Cerebellar cortex (tissue), 1 donor: ENCODE measurements at regions not wholly inside any gene's neighbourhood (a gene's known extent, or its start where the extent isn't known, plus 50 kb on each side); places are given as distances from the start of the nearest gene placed in this dataset.
"Not testable (repeated sequence)": the region's sequence is repeated elsewhere in the genome, so short reads cannot be mapped to it uniquely, and the experiment has no call there.

Source experiments
- DNase-seq: peaks from one replicate; pipeline ENCODE4 v3.0.0-alpha.2; 2015; ENCODE audit warnings: low spot score

DNA sequence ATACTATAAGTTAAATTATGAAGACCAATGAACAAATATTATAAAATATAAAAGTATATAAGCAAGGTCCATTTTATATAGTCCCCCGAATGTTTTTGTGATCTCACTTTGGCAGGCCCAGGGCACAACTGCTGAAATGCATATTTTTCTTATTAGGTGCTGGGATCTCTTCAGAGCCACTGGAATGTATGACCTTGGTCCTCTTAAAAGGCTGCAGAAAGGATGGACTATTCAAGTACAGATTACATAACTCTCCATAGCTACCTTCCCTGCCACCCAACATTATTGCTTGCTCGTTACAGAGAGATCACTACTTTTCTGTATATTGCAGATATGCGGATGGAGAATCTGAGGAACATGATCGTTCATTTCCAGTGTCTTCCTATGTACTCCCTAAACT, 925.6 kb upstream of the CELF4 start:
- DNase-seq, result no peak

DNA sequence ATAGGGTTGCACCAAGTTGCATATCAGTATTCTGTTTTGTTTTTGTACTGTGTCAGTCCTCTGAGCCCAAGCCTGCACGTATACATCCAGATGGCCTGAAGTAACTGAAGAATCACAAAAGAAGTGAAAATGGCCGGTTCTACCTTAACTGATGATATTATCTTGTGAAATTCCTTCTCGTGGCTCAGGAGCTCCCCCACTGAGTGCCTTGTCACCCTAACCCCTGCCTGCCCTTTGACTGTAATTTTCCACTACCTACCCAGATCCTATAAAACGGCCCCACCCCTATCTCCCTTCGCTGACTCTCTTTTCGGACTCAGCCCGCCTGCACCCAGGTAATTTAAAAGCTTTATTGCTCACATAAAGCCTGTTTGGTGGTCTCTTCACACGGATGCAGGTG, 924.1 kb upstream of the CELF4 start:
- DNase-seq, result not testable (repeated sequence)

DNA sequence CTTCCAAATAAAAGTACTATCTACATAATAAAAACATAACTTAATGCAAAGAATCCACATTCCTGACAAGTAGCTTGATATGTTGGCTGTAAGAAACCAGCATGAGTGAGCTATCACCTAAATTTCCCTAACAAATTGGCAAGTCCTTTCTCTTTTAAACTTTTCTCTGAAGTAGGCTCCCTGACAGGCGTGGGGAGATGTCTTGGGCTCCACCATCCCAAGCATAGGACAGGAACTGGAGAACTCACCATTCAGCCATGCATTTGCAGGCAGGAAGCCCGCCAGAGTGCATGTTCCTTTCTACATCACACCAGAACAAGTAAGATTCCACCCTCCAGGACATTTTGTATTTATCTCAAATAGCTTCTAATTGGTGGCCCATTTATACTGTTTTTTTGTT, 921.9 kb upstream of the CELF4 start:
- no peak for DNase-seq

DNA sequence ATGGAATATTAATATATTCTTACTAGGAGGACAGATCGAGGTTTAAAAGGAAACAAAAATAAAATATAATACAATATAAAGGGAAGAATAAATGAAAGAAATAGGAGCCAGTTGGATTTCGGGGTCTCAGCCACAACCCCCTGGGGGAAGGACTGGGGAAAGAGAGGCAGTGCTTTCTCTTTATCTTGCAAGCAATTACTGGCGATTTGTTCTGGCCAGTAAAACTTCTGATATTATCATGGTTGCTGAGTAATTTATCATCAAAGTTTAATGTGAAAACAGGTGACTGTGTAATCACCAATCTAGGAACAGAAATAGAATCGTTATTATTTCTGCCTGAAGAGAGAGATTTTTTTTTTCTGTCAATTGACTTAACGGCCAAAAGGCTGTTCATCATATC, 917.7 kb upstream of the CELF4 start:
- DNase-seq, result no peak

DNA sequence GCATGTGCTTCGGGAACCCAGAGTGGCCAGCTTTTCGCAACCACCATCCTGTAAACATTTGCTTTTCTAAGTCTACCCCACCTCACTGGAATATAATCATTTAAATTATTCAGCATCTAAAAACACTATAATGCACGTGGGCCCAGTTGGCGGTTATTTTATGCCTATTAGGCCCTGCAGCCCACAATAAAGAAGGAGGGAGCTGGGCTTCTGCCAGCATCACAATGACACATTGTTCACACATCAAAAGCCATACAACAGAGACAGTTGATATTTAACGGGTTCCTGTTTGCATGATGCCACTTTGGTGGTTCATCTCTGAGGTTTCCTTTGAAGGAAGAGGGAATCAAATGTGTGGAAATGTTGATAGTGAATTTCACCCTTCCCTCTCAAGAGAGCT, 916.0 kb upstream of the CELF4 start:
- DNase-seq, result no peak

DNA sequence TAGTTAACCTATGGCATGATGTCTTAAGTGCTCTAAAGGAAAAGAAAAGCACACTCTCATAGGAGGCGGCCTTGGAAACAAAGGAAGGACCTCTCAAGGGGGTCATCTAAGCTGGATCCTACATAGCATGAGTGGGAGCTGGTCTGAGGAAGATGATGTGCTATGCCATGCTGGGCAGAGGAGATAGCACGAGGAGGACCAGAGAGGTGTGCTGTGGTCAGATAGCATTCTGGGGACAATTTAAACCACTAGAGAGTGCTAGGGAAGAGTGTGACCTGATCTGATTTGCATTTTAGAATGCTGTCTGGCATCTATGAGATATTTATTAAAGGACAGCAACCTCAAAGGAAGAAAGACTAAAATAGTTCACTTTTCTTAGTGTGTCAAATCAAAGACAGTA, 910.1 kb upstream of the CELF4 start:
- DNase-seq, result no peak

DNA sequence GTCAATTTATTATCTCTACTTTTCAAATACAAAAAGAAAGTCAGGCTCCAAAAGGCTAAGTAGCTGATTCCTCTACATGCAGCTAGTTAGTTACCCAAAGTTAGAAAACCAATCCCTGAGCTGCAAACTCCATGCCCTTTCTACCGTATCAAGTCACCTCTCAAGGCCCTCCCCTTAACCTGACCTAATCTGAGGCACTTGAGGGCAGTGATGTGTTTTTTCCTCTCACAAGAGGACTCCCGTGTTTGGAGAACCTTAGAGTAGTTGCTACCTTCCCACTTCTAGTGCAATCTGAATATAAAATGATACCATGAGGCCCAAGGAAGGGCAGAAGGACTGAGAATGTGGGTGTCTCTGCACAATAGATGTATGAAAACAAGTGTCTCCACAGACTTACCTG, 907.9 kb upstream of the CELF4 start:
- DNase-seq, result no peak

DNA sequence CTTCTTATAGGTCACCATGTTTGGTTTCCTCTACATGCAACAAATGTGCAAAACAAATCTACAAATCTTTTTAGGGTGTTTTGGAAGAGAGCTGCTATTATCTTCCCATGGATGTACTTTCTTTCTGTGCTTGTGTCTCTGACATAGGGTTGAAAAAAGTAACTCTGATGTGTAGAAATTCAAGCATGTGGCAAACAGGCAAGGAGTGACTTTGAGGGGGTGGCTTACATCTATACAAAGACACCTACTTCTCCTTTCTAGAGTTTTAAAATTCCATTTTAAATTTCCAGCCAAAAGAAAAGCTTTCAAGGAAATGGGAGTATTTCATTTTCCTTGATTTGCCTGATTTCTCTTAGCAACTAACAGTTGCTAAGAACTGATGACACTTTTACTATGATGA, 904.8 kb upstream of the CELF4 start:
- DNase-seq, result no peak

DNA sequence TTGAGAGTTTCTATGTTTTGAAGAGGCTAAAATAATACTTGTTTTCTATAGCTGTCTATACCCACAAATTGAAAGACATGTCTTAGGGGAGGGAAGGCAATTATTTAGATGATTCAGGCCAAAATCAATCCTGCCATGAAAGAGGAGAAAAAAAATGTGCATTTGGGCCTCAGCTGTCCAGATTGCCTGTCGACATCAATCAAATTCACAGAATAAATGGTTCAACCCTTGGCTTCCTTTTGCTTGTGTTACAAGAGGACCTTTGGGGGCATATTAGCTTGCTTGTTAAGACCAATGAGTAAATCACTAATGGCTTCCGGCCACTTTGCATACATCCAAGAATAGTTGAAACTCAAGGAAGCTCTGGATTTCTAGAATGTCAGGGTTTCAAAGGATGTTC, 900.8 kb upstream of the CELF4 start:
- no peak for DNase-seq

DNA sequence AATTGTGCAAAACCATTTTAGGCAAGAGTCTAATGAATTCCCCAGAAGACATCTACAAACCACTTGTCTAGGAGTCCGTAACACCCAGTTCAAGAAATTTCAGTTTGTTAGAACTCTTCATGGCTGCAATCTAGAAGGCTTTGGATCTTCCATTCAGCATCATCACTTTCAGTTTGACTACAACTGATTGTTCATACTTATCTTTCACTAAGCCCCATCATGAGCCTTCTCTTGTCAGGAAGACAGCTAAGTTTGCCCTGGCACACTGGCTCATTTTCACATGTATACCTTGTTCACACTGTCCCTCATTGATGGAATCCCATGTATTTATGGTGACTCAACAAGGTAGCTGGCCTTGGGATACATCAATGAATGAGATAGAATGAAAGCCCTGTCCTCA, 898.4 kb upstream of the CELF4 start:
- no peak for DNase-seq

DNA sequence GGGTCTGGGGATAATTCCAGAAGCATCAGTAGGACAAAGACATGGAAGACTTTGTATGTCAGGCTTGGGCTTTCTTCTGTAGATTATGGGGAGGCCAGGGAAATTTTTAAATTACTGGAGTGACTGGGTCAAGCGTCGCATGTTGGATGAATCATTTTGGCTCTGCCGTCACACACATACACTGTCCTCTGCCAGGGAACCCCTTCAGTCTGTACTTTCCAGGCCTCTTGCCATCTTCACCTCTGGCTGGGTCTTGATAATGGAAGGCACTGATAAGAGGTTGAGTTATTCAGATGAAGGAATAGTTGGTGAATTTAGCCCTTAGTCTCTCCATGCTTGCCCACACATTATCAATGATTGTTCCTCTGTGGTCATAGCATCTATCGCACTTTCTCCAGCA, 895.1 kb upstream of the CELF4 start:
- no peak for DNase-seq

DNA sequence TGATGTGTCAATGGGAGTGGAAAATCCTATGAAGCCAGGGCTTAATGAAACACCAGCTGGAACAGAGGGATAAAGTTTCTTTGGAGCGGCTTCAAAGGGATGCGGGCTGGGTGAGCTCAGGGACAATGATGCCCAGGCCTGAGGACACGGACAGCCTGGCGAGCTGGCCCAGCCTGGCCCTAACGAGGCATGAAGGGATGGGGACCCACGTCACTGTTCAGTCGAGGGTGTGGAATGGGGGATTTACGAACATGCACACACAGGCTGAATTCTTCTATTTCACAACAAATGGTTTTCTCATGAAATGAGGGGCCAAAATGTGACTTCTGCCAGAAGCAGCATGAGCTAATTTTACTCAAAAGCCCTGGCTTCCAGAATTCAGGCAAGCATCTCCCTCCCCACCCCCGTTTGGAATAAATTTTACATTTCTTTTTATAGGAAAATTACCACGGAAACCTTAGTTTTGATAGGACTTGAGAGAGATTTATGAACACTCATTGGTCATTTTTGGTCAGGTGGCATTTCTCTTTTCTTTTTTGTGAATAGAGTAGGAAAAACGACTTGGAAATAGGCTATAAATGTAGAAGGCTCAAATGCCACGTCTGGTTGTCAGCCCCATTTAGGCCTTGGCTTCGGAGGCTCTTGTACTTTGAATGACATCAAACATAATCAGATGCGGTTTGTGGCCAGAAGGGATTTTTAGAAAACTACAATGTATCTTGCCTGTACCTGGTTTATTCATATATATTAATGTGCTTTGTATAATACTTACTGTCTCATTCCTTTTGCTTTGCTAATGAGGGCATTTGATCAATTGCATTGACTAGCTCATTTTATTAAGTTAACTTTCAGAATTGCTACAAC, 893.8 kb upstream of the CELF4 start:
- no peak for DNase-seq

DNA sequence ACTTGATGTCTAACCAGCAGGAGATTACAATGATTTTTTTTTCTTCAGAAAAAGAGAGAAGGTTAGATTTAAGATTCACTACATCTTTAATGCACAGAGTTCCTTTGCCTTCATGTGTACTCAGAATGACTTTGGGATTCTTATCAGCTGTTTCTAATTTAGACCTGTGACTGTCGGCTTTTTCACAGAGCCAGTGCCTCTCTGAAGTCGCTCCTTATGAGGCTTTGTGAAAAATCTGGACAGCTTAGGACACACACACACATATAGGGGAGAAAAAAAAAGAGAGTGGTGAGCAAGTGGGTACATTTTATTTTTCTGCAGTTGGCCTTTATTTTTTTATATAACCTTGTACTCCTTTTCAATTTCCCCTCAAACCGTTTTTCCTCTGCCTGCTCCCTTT, 893.1 kb upstream of the CELF4 start:
- DNase-seq, result no peak

DNA sequence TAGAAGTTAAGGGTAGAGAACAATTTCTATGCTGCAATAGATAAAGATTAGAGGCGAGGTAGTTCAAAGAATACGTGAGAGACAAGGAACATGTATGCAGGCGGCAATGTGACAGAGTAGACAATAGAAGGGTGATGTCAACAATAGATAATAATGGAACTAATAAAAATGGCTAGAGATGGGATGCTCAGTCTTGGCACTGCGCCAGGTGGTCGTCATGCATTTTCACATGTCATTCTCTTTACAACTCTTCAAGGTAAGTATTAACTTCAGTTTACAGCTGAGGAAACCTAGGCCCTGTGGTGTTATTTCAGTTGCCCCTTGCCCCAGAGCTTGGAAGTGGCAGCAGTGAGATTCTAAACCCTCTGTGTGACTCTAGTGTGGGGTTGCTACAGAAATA, 890.7 kb upstream of the CELF4 start:
- no peak for DNase-seq

DNA sequence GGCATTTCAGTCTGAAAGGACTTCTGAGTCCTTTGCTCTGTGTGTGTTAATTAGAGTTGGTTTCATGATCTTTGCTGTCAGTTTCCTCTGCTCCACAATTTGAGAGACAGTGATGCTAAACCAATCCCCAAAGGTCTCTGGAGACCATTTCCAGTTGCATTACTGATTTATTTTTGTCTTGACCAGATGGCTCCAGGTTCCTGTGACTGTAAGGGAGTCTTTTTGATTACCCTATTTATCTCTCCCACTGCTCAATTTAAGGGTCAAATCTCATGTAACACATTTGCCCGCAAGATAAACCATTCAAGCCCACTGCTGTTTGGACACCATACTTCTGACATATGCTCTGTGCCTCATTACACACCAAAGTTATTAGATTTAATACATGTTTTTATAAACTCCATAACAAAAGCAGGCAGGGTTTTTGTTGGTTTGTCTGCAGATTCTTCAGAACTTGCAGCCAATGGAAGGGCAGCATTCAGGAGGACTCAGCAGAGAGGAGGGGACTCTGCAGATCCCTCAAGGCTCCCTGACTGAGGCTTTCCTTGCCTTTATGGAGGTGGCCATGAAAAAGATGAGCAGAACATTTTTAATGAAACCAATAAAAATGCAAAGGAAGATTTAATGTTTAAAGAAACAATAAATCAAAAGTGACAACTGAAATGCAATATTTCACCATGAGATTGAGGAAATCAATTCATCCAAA, 889.3 kb upstream of the CELF4 start:
- DNase-seq, result no peak

DNA sequence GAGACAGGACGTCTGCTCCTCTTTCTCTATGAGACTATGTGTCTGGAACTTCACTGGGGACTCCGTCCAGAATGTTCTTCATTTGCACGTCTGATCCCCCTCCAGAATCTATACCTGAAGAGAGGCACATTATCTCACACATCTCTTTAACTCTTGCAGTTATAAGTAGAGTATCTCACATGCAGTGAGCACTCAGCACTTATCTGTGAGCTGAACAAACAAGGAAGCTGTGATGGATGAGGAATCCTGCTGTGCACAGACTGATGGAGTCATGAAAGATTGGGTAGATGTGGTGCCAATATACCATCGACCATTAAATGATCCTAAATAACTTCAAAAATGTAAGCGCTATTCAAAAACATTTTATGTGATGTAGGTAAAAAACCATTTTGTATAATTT, 888.3 kb upstream of the CELF4 start:
- no peak for DNase-seq

DNA sequence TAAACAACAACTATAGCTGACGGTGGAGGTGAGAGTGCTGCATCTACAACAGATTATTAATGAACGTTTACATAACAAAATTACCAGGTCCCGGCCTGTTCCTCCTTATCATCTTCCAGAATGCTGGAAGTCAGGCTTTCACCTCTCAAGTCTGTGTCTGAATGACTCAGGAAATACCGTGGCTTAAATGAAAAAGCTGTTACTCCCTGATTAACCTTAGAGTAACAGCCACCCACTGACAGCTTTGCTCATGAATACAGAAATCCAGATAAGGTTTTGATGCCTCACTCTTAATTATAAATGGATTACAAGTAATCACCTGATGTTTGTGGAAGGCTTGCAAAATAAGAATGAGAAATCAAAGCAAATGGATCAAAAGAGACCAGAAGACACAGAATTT, 885.3 kb upstream of the CELF4 start:
- no peak for DNase-seq

DNA sequence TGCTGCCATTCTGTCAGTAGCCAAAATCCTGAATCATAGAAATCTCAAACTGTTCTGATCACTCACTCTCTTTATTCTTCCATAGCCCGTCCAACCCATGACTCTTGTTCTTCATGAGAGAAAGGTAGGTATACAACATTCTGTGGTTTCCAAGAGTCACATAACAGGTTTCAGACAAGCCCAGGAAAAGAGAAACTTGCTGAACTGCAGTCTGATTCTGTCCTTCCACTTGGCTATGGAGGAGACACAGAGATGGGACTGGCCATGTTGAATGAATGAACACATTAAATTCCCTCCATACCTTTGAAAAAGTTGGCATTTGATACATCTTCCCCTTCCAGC, 880.2 kb upstream of the CELF4 start:
- no peak for DNase-seq

DNA sequence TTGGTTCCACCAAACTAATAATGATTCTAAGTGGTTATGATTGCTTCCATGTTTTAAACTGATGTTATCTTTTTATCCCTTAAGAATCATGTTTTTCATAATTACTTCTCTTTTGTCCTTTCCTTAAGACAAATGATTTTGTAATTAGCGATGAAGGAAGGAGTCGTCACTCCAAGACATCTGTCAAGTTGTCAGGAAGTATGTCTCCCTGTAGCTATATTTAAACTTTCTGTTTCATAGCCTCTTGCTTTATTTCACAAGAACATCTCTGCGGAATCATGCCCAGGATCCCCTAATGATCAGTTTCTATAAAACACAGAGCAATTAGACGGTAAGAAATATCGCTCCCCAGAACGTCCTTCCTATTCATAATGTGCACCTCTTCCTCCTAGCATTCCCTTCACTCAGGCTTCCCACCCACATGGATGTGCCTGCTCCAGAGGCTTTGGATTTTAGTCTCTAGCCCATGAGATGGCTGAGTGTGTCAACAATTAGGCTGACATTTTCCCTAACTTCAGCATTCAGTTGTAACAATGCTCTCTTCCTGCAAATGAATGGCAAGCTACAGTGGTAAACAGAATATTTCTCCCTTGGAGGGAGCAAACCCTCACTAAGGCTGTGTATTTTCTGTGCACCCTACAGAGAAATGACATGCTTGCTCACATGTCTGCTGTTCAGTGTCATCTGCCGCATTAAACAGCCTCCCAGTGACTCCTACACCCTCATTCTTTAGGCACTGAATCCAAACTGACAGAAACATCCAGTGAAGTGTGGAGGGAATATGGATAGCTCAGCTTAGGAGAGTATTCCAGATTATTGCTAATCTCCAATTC, 879.6 kb upstream of the CELF4 start:
- peak; percentile 23 for DNase-seq

DNA sequence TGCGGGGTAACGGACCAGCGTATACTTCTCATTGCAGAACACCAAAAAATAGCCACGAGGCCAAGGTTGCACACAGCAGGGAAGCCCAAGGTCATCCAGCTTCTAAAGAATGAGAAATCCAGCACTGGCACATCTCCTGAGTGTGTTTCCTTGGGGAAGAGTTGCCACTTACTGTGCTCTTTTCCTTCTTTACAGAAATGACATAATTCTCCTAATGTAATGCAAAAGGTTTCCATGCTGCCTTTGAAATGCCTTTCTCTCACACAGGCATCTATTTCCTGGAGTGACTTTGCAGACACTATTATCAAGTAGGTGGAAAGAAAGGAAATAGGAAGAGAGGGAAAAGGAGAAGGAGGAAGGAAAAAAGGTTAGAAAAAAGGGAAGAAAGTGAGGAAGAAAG, 862.1 kb upstream of the CELF4 start:
- DNase-seq, result no peak

DNA sequence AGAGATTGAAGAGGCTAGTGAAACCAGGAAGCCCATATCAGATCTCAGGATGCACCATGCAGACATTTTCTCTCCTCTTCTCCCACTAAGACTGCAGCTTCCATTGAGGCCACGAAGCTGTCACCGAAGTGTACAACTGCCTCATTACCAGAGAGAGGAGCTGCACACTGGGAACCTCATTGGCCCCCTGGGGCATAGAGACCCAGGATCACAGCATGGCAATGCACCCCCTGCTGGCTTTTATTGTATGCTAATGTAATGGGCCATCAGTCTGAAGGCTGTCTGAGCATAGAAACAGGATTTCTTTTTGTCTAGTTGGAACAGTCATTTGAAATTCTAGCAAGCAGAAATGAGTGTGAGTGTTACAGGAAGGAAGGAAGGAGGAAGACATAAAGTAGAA, 861.6 kb upstream of the CELF4 start:
- DNase-seq, result no peak

DNA sequence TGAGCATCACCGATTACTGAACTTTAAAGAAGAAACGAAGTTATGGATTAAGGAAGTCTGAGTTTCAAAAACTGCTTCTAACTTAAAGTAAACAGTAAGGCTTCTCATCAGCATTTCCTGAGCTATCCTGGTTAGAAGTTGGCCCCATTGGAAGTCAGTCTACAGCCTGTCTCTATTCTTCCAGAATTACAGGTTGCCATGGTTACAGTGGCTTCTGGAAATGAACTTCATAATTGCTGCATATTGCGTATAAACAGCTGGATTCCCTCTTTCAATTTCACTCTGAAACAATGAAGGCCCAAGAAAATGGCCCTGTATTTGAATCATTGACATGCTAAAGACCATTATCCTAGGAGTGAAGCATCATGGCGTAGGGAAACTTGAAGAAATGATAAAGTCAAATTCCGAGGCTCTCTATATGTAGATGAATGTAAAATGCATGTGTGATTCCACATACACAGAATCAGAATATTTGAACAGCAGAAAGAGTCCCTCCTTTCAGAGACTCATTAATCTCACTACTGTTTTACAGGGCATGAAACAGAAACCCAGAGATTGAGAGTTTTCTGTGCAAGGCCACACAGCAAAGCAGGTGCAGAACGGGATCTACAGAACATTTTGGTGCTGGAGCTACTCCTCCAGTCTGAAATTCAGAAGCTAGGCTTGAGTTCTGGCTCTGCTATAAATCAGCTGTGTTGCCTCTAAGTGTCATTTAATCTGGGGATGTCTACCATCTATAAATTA, 856.4 kb upstream of the CELF4 start:
- DNase-seq, result no peak
